PC-9 (cell line): ENCODE measurements at regions not wholly inside any gene's neighbourhood (a gene's known extent, or its start where the extent isn't known, plus 50 kb on each side); places are given as distances from the start of the nearest gene placed in this dataset.

ENCODE experiments used
- BruUV-seq: library from RNA; stranded (reverse); fragments of 400-500 nt; replicated peaks from 2 replicates; lab custom pipeline; 2021; lab: Mats Ljungman, UMichigan
- CTCF ChIA-PET: fragments of 300-600 bp; sonication (Branson Sonifier 250); formaldehyde crosslinking; loops from one replicate; lab custom pipeline; 2022; ENCODE audit warnings: antibody characterized with exemption; lab: Charles Lee
- POLR2A ChIA-PET: fragments of 300-600 bp; sonication (Branson Sonifier 250); formaldehyde crosslinking; loops from one replicate; lab custom pipeline; 2022; ENCODE audit warnings: antibody characterized with exemption; ENCODE audit not compliant: unreplicated experiment; lab: Charles Lee
- DNase-seq, 2 experiments: peaks; one replicate each; pipeline versions ENCODE4 v3.0.0 to v3.0.0-alpha.2; 2015 to 2022; ENCODE audit warnings: mixed read lengths in 1 of 2
- H2AFZ ChIP-seq: fragments of 200-600 bp; sonication (generic); 2 replicates; pipeline ENCODE4 v1.8.1; 2017; ENCODE audit warnings: antibody characterized with exemption
- H3F3A ChIP-seq: fragments of 200-600 bp; sonication (generic); 2 replicates; pipeline ENCODE4 v1.8.1; 2017; ENCODE audit warnings: antibody characterized with exemption, mild to moderate bottlenecking, low read depth; ENCODE audit not compliant: insufficient read depth
- H3K27ac ChIP-seq: fragments of 200-600 bp; sonication (generic); 2 replicates; pipeline ENCODE4 v1.6.1; 2016; ENCODE audit warnings: mixed run types
- H3K27me3 ChIP-seq: fragments of 200-600 bp; sonication (generic); 2 replicates; pipeline ENCODE4 v1.6.1; 2016; ENCODE audit warnings: low read depth, mixed run types; ENCODE audit not compliant: insufficient read depth
- H3K36me3 ChIP-seq: fragments of 200-600 bp; sonication (generic); 2 replicates; pipeline ENCODE4 v1.6.1; 2016; ENCODE audit warnings: low read depth, mixed run types
- H3K4me1 ChIP-seq: fragments of 200-600 bp; sonication (generic); replicated peaks from 2 replicates; pipeline ENCODE4 v1.6.1; 2016; ENCODE audit warnings: mixed run types; ENCODE audit not compliant: insufficient read depth
- H3K4me2 ChIP-seq: fragments of 200-600 bp; sonication (generic); 2 replicates; pipeline ENCODE4 v1.6.1; 2017; ENCODE audit warnings: mixed run types
- H3K4me3 ChIP-seq: fragments of 200-600 bp; sonication (generic); 2 replicates; pipeline ENCODE4 v1.6.1; 2016; ENCODE audit warnings: mixed run types
- H3K79me2 ChIP-seq: fragments of 200-600 bp; sonication (generic); 2 replicates; pipeline ENCODE4 v1.6.1; 2017; ENCODE audit warnings: low read depth, mixed run types
- H3K9me2 ChIP-seq: fragments of 200-600 bp; sonication (generic); 2 replicates; pipeline ENCODE4 v1.8.1; 2017; ENCODE audit warnings: mild to moderate bottlenecking; ENCODE audit not compliant: insufficient read depth
- H3K9me3 ChIP-seq: fragments of 200-600 bp; sonication (generic); 2 replicates; pipeline ENCODE4 v1.8.1; 2016; ENCODE audit warnings: low read depth; ENCODE audit not compliant: insufficient read depth
- H4K20me1 ChIP-seq: fragments of 200-600 bp; sonication (generic); 2 replicates; pipeline ENCODE4 v1.8.1; 2017; ENCODE audit not compliant: insufficient read depth
- EZH2 ChIP-seq: fragments of 200-600 bp; sonication (generic); IDR thresholded peaks from 2 replicates; pipeline ENCODE4 v1.8.0; 2017; ENCODE audit warnings: antibody characterized with exemption, low read depth
- intact Hi-C: fragments of 100-400 bp; cut with micrococcal nuclease; formaldehyde crosslinking; loops from one replicate; pipeline ENCODE4 v1.10.0; 2022; ENCODE audit not compliant: unreplicated experiment
- TF ChIP-seq, protein P1 (sequence below): fragments of 200-600 bp; sonication (generic); conservative IDR thresholded peaks from 2 replicates; pipeline ENCODE4 v1.6.1; 2017; ENCODE audit warnings: mixed run types, antibody characterized with exemption, mild to moderate bottlenecking, moderate library complexity

DNA sequence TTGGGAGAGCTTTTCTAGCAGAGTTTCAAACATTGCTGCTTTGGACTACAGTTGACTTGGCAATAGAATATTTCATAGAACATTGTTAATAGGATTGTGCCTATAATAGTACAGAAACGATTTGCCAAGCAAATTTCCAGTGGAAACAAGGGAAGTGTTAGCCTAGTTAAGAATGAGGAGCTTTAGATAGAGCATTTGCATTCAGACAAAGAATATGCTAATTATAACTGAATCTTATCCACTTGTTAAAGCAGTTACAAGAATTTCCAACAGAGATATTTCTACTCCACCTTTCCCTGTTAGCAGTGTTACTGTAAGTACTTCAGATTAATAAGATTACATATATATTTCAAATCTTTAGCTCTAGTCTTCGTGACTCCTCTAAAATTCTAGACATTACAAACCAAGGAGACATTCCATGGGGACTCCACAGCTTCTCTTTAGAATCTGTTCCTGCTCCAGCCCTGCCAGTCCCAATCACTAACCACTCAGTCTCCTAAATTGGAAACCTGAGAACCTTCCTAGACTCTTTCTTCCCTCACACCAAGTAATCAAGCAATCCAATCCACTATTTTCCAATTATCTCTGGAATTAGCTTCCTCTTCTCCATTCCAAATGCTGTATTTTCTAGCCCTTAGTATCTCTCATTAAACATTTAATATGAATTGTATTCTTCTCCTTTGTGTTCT is 141.8 kb upstream of the PBX1 start:
- H3K9me2 ChIP-seq: 0 out of 2 replicates have a peak, but pooled peaks cover 4% of the 10 kb centered on the region
- TF ChIP-seq, protein P1, sequence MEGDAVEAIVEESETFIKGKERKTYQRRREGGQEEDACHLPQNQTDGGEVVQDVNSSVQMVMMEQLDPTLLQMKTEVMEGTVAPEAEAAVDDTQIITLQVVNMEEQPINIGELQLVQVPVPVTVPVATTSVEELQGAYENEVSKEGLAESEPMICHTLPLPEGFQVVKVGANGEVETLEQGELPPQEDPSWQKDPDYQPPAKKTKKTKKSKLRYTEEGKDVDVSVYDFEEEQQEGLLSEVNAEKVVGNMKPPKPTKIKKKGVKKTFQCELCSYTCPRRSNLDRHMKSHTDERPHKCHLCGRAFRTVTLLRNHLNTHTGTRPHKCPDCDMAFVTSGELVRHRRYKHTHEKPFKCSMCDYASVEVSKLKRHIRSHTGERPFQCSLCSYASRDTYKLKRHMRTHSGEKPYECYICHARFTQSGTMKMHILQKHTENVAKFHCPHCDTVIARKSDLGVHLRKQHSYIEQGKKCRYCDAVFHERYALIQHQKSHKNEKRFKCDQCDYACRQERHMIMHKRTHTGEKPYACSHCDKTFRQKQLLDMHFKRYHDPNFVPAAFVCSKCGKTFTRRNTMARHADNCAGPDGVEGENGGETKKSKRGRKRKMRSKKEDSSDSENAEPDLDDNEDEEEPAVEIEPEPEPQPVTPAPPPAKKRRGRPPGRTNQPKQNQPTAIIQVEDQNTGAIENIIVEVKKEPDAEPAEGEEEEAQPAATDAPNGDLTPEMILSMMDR: no peak
- no peak for TF ChIP-seq EZH2
- no peaks in the 10 kb centered on the region for H3K9me3 ChIP-seq
- H3K27me3 ChIP-seq: no peaks in the 10 kb centered on the region
- no peaks in the 10 kb centered on the region for H4K20me1 ChIP-seq
- H3K4me1 ChIP-seq: no peaks in the 10 kb centered on the region
- H2AFZ ChIP-seq: no peak overlapping the region
- intact Hi-C loops: no loop called here
- CTCF ChIA-PET: no interaction called here
- no peaks in the 10 kb centered on the region for H3K79me2 ChIP-seq
- H3K4me2 ChIP-seq: no peak overlapping the region
- no peaks in the 10 kb centered on the region for H3F3A ChIP-seq
- POLR2A ChIA-PET: no interaction called here
- no TSS peak for BruUV-seq
- DNase-seq: no peak
- H3K4me3 ChIP-seq: no peak overlapping the region
- no peaks in the 10 kb centered on the region for H3K36me3 ChIP-seq
- no peak overlapping the region for H3K27ac ChIP-seq

DNA sequence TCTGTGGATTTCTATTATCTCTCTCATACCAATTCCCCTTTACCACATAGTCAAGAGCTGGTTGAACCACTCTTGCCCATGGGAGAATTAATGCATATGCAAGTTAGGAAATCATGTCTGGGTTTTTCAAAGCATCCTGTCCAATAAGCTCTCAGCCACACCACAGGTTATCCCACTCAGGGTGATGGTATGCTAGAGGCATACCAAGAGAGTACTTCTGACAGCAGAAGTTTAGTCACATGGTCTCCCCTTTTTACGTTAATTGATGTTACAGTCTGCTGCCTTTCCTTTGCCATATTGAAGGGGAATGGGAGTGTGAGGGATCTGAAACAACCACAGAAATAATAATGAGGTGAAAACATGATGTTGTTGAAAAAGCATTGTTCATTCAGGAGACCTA is 135.8 kb upstream of the PBX1 start:
- BruUV-seq: no TSS peak
- H3K27ac ChIP-seq: no peak overlapping the region
- H3F3A ChIP-seq: no peaks in the 10 kb centered on the region
- H3K9me2 ChIP-seq: 0 out of 2 replicates have a peak, but pooled peaks cover 4% of the 10 kb centered on the region
- no peak for DNase-seq
- H3K4me3 ChIP-seq: no peak overlapping the region
- intact Hi-C loops: no loop called here
- no peak overlapping the region for H3K4me2 ChIP-seq
- H3K27me3 ChIP-seq: no peaks in the 10 kb centered on the region
- ChIA-PET POLR2A (no interaction called here), CTCF (interaction anchor here (0.6 kb wide), 1 partner anchor 390 kb away, joined by 3 read pairs; no protein-coding TSS in a partner anchor)
- H3K36me3 ChIP-seq: no peaks in the 10 kb centered on the region
- no peaks in the 10 kb centered on the region for H3K4me1 ChIP-seq
- H3K9me3 ChIP-seq: no peaks in the 10 kb centered on the region
- no peak overlapping the region for H2AFZ ChIP-seq
- no peaks in the 10 kb centered on the region for H4K20me1 ChIP-seq
- TF ChIP-seq EZH2: no peak
- TF ChIP-seq, protein P1: no peak
- no peaks in the 10 kb centered on the region for H3K79me2 ChIP-seq

DNA sequence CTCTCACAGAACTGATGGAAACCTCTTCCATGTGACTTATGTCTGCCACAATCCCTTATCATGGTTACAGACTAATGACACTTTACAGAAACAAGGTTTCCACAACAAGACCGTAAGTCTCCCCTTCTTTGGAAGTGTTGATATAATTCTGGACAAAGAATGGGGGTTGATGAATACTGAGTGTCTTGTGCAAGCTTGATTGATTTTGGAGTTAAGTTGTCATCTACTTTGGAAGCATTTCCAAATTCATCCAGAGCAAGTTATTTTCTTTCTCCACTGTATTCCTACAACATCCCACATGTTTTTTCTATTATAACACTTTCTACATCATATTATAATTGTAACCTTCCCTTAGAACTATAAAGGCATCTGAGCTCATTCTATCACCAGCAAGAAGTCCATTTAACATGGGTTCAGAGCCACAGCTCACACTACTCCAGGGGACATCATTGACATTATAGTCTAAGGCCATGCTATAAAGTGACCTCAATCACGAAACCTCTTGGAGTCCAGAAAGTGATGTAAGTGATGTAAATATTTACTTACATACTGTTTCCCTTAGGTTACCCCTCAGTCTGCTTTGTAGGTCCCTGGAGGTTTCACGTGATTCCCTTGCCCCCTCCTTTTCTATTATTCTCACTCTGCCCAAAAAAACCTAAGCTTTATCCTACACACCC is 125.7 kb upstream of the PBX1 start:
- no TSS peak for BruUV-seq
- no peak overlapping the region for H3K4me2 ChIP-seq
- POLR2A ChIA-PET: no interaction called here
- H3K4me3 ChIP-seq: no peak overlapping the region
- H3K79me2 ChIP-seq: no peaks in the 10 kb centered on the region
- CTCF ChIA-PET: no interaction called here
- no peaks in the 10 kb centered on the region for H3K4me1 ChIP-seq
- no peak overlapping the region for H3K27ac ChIP-seq
- H3F3A ChIP-seq: no peaks in the 10 kb centered on the region
- no peaks in the 10 kb centered on the region; the same call in 1 of the 2 replicates for H3K9me3 ChIP-seq
- no peaks in the 10 kb centered on the region for H3K9me2 ChIP-seq
- H2AFZ ChIP-seq: no peak overlapping the region
- DNase-seq: no peak
- no peak for TF ChIP-seq EZH2
- TF ChIP-seq, protein P1: no peak
- H4K20me1 ChIP-seq: no peaks in the 10 kb centered on the region
- intact Hi-C loops: no loop called here
- no peaks in the 10 kb centered on the region for H3K36me3 ChIP-seq
- no peaks in the 10 kb centered on the region for H3K27me3 ChIP-seq
